ENCODE measurements at regions not wholly inside any gene's neighbourhood (a gene's known extent, or its start where the extent isn't known, plus 50 kb on each side); places are given as distances from the start of the nearest gene placed in this dataset.

GRCh38 chr6:144778773-144779492, 493.8 kb downstream of the UTRN start:
- intact Hi-C loops (cut with DNase I), result no loop called here
- Histone ChIP-seq H3K36me3 (peaks cover 0 to 9% (median 0%) of the 10 kb centered on the region in 3 donors), H3K9me3 (no peaks in the 10 kb centered on the region), H3K4me1 (no peaks in the 10 kb centered on the region), H3K27me3 (no peaks in the 10 kb centered on the region), H3K27ac (no peak overlapping the region), H3K4me3 (no peak overlapping the region)
- WGBS, 2 donors, result 93 to 95% methylated on average over 1 of the region's 1 CpG
- TF ChIP-seq, protein P1, sequence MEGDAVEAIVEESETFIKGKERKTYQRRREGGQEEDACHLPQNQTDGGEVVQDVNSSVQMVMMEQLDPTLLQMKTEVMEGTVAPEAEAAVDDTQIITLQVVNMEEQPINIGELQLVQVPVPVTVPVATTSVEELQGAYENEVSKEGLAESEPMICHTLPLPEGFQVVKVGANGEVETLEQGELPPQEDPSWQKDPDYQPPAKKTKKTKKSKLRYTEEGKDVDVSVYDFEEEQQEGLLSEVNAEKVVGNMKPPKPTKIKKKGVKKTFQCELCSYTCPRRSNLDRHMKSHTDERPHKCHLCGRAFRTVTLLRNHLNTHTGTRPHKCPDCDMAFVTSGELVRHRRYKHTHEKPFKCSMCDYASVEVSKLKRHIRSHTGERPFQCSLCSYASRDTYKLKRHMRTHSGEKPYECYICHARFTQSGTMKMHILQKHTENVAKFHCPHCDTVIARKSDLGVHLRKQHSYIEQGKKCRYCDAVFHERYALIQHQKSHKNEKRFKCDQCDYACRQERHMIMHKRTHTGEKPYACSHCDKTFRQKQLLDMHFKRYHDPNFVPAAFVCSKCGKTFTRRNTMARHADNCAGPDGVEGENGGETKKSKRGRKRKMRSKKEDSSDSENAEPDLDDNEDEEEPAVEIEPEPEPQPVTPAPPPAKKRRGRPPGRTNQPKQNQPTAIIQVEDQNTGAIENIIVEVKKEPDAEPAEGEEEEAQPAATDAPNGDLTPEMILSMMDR (IDR thresholded peaks at IDR 0.05), result no peak
- DNase-seq (no peak), FAIRE-seq (no peak), ATAC-seq (peak in 3 of 4 donors; percentile 69 to 71 (median 71))

DNA sequence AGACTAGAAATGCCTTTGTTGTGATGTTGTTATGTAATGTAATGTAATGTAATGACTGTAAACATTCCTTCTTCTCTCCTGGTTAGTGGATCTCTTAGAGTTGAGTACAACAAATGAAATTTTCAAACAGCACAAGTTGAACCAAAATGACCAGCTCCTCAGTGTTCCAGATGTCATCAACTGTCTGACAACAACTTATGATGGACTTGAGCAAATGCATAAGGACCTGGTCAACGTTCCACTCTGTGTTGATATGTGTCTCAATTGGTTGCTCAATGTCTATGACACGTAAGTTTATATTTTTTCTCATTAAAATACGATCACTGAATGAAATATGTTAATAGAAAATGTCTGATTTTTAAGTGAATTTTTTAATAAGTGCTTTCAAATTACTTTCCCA, 496.7 kb downstream of the UTRN start:
- Histone ChIP-seq H3K9me3 (no peaks in the 10 kb centered on the region), H3K36me3 (no peaks in the 10 kb centered on the region), H3K27me3 (no peaks in the 10 kb centered on the region), H3K27ac (no peak overlapping the region), H3K4me3 (no peak overlapping the region), H3K4me1 (no peaks in the 10 kb centered on the region)
- intact Hi-C loops (cut with DNase I), result no loop called here
- WGBS, 2 donors, result 82 to 91% methylated on average over 3 of the region's 3 CpGs
- FAIRE-seq (no peak), ATAC-seq (no peak), DNase-seq (no peak)
- TF ChIP-seq, protein P1 (IDR thresholded peaks at IDR 0.05), result no peak

DNA sequence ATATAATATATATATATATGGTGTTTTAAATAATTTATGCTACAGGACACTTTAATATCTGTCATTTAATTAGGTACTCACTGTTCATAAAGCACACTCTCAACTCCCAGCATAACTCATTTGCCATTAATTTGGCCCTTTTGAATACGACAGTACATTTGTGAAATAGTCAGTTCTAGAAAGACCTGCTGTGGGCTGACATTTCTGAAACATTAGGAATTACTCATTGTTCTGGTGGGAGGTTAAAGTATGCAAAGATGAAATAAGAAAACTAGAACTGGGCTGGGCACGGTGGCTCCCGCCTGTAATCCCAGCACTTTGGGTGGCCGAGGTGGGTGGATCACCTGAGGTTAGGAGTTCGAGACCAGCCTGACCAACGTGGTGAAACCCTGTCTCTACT, 497.5 kb downstream of the UTRN start:
- Histone ChIP-seq H3K4me1 (no peaks in the 10 kb centered on the region), H3K9me3 (no peaks in the 10 kb centered on the region), H3K27ac (no peak overlapping the region), H3K27me3 (no peaks in the 10 kb centered on the region), H3K36me3 (no peaks in the 10 kb centered on the region), H3K4me3 (no peak overlapping the region)
- ATAC-seq (no peak), FAIRE-seq (no peak), DNase-seq (no peak)
- intact Hi-C loops (cut with DNase I), result no loop called here
- TF ChIP-seq, protein P1 (IDR thresholded peaks at IDR 0.05), result no peak
- 90 to 96% methylated on average over 6 of the region's 6 CpGs for WGBS, 2 donors

DNA sequence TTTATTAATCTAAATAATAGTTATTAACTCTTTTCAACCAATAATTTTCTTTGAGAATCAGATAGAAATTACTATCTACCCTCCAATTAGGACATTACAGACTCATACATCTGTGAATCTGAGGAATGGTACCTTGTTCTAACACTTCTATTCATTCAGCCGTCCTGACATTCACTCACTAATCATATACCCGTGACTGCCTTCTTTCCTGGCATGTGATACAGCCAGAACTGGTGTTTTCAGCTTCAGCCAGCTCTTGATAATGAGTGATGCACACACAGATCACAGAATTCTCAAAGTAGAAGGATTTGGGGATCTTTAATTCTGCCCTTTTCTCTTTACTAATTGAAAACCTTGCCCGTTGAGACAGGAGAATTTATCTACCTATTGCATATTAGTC, 499.9 kb downstream of the UTRN start:
- Histone ChIP-seq H3K9me3 (no peaks in the 10 kb centered on the region), H3K27me3 (no peaks in the 10 kb centered on the region), H3K4me1 (no peaks in the 10 kb centered on the region), H3K27ac (no peak overlapping the region), H3K36me3 (no peaks in the 10 kb centered on the region), H3K4me3 (no peak overlapping the region)
- no peak for FAIRE-seq
- no peak for DNase-seq
- ATAC-seq, result no peak
- TF ChIP-seq, protein P1 (IDR thresholded peaks at IDR 0.05), result no peak
- WGBS, 2 donors, result 73 to 81% methylated on average over 3 of the region's 3 CpGs
- intact Hi-C loops (cut with DNase I), result no loop called here

GRCh38 chr6:144786825-144787224, 501.7 kb downstream of the UTRN start:
- DNase-seq (no peak), ATAC-seq (no peak), FAIRE-seq (no peak)
- TF ChIP-seq, protein P1 (IDR thresholded peaks at IDR 0.05), result no peak
- Histone ChIP-seq H3K36me3 (no peaks in the 10 kb centered on the region), H3K4me3 (no peak overlapping the region), H3K9me3 (no peaks in the 10 kb centered on the region), H3K27ac (no peak overlapping the region), H3K27me3 (no peaks in the 10 kb centered on the region), H3K4me1 (no peaks in the 10 kb centered on the region)
- intact Hi-C loops (cut with DNase I), result no loop called here
- WGBS, 2 donors, result 90 to 97% methylated on average over 2 of the region's 2 CpGs
